GM18507 (cell line): ENCODE measurements at regions not wholly inside any gene's neighbourhood (a gene's known extent, or its start where the extent isn't known, plus 50 kb on each side); places are given as distances from the start of the nearest gene placed in this dataset.
"Not testable (repeated sequence)": the region's sequence is repeated elsewhere in the genome, so short reads cannot be mapped to it uniquely, and the experiment has no call there.

Experiments used
- DNase-seq: peaks from one replicate; pipeline ENCODE4 v3.0.0; 2011; ENCODE audit warnings: low read depth; ENCODE audit not compliant: insufficient read length; ENCODE audit errors: extremely low spot score
- FAIRE-seq: peaks from 2 replicates; lab custom pipeline; 2011; peaks lifted over from hg19 to GRCh38; lab: Jason Lieb, UNC

GRCh38 chr16:80109581-80109980 lies 431.2 kb upstream of the DYNLRB2 start:
- DNase-seq, result no peak
- no peak for FAIRE-seq

- FAIRE-seq, result no peak
Measured at GRCh38 chr16:80107900-80108299, 432.9 kb upstream of the DYNLRB2 start.

GRCh38 chr16:80105751-80106150 lies 435.0 kb upstream of the DYNLRB2 start:
- DNase-seq (no peak), FAIRE-seq (no peak)

More at GRCh38 chr16:80107900-80108299, 432.9 kb upstream of the DYNLRB2 start:
- no peak for DNase-seq

- no peak for FAIRE-seq
- DNase-seq, result no peak
Measured at GRCh38 chr16:80105160-80105559, 435.6 kb upstream of the DYNLRB2 start.

GRCh38 chr16:80104401-80104800 lies 436.4 kb upstream of the DYNLRB2 start:
- no peak for DNase-seq
- no peak for FAIRE-seq

- DNase-seq (no peak), FAIRE-seq (no peak)
Measured at GRCh38 chr16:80103463-80103862, 437.3 kb upstream of the DYNLRB2 start.

GRCh38 chr16:80100846-80101451 lies 439.8 kb upstream of the DYNLRB2 start:
- no peak for DNase-seq
- FAIRE-seq, result no peak

- DNase-seq (no peak), FAIRE-seq (no peak)
Measured at GRCh38 chr16:80100186-80100585, 440.6 kb upstream of the DYNLRB2 start.

- no peak for FAIRE-seq
- DNase-seq, result no peak
Measured at GRCh38 chr16:80097098-80097497, 443.7 kb upstream of the DYNLRB2 start.

- no peak for DNase-seq
- FAIRE-seq, result no peak
Measured at GRCh38 chr16:80092681-80093080, 448.1 kb upstream of the DYNLRB2 start.

- not testable (repeated sequence) for DNase-seq, FAIRE-seq
Measured at GRCh38 chr16:80091453-80091852, 449.3 kb upstream of the DYNLRB2 start.

- DNase-seq (no peak), FAIRE-seq (no peak)
Measured at GRCh38 chr16:80085606-80086005, 455.2 kb upstream of the DYNLRB2 start.

- DNase-seq (no peak), FAIRE-seq (no peak)
Measured at GRCh38 chr16:80084614-80085013, 456.2 kb upstream of the DYNLRB2 start.

GRCh38 chr16:80084163-80084562 lies 456.6 kb upstream of the DYNLRB2 start:
- DNase-seq (no peak), FAIRE-seq (no peak)

GRCh38 chr16:80082906-80083305 lies 457.9 kb upstream of the DYNLRB2 start:
- FAIRE-seq (no peak), DNase-seq (no peak)

- no peak for FAIRE-seq
- DNase-seq, result no peak
Measured at GRCh38 chr16:80081846-80082245, 458.9 kb upstream of the DYNLRB2 start.

- FAIRE-seq (no peak), DNase-seq (no peak)
Measured at GRCh38 chr16:80080287-80080851, 460.4 kb upstream of the DYNLRB2 start.

- no peak for DNase-seq
- no peak for FAIRE-seq
Measured at GRCh38 chr16:80079072-80079471, 461.7 kb upstream of the DYNLRB2 start.

GRCh38 chr16:80077696-80078095 lies 463.1 kb upstream of the DYNLRB2 start:
- DNase-seq (no peak), FAIRE-seq (no peak)

- FAIRE-seq (no peak), DNase-seq (no peak)
Measured at GRCh38 chr16:80074329-80074728, 466.5 kb upstream of the DYNLRB2 start.

GRCh38 chr16:80071964-80072456 lies 468.8 kb upstream of the DYNLRB2 start:
- DNase-seq (no peak), FAIRE-seq (no peak)
